NCI-H345 treated with DMSO at 0.1 percent for 48 hours (cell line): ENCODE measurements at regions not wholly inside any gene's neighbourhood (a gene's known extent, or its start where the extent isn't known, plus 50 kb on each side); places are given as distances from the start of the nearest gene placed in this dataset.
A peak's percentile ranks its signal among the peaks of the same experiment; 100 is the strongest.

Experiments used
- DNase-seq: peaks from one replicate; lab custom pipeline; 2025; ENCODE audit not compliant: unreplicated experiment; lab: John Stamatoyannopoulos, UW

DNA sequence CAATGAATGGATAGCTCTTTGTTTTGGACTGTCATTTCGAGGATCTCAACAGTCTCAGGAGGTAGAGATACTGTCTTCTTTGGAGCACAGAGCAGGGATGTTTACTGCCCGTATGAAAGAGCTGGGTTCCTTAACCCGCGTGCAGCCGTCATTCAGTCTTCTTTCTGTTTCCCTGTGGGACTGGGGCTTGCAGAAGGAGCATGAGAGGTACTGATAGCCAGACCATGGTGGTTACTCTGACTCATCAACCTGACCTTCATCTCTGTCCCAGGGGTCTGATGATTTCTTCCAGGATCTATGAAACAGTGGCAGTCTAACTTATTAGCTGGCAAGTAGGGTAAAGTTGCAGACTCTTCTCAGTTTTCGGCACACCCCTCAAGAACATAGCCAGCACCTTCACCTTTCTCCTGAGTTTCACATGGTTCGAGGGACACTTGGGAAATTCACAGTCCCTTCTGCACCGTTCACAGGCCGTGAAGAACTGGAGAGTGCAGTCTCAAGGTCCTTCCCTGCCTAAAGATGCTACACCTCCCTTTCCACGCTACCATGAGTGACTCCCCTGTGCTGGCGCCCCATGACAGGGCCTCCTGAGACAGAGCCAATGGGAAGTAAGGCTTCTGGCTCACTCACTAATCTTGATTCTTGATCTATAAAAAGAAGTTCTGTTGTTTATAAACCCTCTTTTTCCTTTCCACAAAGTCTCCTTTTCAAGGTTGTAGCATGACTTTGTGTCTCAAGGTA is 226.2 kb downstream of the MC4R start:
- no peak for DNase-seq

DNA sequence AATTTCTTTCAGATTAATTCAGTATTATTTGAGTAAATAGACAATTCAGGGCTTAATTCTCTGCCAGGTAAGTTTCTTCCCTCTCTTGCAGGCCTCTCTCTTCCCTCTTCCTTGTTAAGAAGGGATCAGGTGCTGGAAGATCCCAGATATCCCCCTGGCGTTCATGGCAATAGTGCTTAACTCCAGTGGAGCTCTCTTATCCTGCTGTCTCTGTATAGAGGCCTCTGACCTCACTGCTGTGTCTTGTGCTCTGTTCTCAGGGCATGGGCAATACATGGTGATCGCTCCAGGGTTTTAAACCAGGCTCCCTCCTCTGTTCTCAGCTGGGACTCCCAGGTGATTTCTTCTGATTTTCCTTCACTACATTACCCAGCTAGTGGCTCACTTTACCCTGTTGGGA is 226.8 kb downstream of the MC4R start:
- DNase-seq = no peak

DNA sequence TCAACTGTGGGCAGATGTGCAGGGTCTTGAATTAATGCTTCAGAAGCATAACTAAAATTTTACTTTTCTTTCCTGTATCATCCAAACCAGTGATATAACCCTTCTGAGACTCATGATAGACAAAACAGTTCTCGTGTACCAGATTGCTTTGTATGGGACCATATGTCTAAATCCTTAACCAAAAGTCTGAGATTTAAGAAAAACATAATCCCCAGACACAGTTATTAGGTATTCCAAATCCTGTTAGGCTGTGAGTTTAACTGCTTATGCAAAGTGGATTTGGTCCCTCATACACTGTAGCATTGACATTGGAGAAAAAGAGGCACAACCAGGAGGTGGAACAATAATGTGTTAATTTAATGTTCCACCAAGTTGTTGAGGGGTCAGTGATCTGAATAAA is 235.0 kb downstream of the PMAIP1 start:
- no peak for DNase-seq

DNA sequence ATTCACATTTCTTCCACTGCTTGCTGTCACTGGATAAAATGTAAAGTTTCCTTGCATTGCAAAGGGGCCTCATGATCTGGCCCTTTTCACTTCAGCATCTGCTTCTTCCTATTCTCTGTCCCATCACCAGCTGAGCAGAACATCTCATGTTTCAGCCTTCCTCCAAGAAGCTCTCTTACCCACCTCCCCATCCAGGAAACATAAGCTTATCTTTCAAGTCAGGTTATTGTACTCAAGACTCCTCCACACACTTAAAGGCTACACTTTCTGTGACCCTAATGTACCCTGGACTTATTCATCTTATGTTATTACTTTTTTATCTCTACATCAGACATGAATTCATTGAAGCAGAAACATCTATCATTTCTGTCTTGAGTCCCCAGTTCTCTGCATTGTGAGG is 230.5 kb downstream of the PMAIP1 start:
- DNase-seq = no peak

DNA sequence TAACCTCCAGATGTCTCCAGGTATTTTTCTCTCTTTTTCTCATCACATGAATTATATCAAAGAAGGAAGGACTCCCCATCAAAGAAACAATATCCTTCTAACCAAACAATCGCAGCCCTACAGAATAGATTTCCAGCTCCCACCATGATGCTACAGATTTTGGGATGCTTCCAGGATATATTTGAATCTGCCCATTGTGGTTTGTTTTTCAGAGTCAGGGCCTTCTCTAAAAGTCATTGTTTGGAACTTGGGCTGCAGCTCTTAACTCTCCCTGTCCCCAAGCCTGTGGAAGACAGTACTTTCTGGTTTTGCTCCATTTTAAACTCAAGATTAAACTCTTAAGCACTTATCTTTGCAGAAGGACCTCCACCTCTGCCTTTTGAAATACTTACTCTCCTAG is 223.2 kb downstream of the PMAIP1 start:
- DNase-seq = no peak

DNA sequence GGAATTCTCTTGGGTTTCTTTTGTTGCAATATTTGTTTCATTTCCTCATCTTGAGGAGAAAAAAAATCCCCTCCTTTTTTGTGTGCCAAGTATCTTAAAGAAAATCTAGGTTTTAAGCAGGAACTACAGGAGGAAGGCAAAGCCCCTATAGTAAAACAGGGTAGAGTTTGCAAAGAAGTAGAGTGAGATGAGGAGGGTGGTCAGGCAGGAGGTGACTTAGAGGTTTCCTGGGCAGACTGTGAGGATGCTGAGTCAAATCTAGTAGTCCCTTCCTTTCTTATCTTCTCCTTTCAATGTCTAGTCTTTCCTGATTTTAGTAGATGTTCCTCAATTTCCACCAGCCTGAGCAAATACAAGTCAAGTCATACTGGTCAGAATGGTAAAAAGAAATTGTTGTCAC is 222.5 kb downstream of the PMAIP1 start:
- DNase-seq = no peak

DNA sequence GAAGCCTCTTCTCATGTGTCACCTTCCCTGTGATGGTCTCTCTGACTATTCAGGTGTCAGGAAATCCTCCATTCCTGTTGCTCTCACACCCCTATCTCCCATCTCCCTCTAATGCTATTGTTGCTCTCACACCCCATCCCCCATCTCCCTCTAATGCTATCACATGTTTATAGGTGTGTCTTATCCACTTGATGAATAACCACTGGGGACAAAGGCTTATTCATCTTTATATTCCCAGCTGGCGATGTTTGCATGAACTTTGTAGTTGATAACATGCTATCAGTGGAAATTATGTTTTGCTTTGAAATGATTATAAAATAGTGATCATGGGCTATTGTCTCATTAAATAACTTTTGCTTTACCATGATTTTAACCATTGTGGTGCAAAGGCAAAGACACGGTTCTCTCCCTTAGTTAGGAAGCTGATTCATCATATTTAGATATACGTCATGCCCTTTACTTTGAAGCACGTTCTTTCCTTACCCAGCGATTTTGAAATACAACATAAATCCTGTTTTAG is 220.5 kb downstream of the PMAIP1 start:
- no peak for DNase-seq

DNA sequence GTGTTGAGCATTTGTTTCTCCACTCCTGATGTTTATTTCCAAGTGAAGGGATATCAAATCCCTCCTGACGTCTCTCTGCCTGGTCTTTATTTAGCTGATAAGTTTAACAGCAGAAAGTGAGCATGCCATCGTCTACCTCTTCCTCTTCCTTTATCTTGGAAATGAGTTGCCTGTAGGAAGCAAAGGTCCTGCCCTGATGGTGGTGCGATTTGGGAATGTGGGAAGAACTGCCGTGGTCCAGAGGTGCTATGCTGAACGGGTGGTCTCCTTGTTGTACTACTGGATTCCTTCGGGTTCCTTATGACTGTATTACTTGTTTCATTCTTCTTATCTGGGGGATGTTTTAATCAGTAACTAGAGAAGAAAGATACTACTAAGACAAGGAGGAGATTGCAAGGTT is 217.5 kb downstream of the PMAIP1 start:
- DNase-seq = no peak

DNA sequence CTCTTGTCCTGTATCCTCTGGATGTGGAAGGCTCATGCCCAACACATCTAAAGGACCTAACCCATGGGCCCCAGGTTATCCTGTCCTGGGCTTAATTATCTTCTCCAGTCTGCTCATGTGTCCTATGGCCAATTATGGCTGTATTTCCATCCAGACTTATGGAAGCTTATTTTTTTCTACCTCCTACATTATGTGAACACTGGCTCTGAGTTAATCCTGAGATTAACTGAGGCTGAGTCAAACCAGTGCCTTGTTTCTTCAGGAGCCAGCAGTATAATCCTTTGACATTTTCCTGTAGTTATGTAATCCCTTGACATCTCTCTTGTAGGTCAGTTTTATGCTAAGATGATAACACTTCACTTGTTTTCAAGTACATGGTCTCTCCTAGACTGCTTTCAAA is 213.6 kb downstream of the PMAIP1 start:
- no peak for DNase-seq

DNA sequence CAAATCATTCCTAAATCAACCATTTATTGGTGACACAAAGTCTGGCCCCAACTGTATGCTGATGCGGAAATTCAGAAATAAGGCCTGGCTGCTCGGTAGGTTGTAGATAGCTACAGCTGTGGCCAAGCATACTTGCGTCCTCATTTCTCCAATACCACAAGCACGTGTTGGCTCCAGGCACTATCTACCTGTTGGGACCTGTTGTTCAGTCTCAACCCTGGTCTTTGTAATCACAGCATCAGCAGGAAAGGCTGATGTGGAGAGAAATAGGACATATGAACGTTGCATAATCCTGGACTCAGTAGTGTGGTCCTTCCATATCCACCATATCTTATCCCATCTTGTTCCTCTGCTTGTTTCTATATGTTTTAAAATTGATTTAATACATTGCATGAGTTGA is 212.6 kb downstream of the PMAIP1 start:
- no peak for DNase-seq

DNA sequence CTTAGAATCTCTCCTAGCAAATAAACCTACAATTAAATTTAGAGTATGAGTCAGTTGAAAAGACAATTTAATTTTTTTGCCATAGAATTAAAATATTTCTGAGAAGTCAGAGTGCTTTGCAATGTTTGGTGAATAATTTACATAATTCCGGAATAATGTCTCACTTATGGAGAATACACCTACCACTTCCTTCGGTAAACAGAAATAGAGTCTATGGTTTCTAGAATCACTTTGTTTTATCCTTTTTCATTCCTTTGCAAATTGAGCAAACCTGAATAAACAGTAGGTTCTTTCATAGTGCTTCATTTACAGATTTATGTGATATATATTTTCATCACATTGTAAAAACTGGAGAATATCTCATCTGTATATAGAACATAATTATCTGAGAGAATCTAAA is 211.7 kb downstream of the PMAIP1 start:
- DNase-seq = no peak

DNA sequence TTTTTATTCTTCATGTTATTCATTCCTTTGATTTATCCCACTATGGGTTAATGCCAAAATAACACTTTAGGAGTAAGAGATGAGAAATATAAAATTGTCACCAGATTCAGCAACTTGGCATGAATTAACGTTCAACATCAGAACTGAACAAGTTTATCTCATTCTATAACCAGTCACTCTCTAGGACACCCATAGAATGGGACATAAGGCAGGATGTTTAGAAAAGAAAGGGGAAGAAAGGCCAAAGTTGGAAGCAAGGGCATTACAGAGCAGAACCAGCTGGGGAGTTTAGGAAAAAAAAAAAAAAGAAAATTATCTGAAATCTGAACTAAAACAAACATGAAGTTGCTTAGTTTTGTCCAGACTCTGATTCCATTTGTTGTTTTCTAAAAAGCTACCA is 211.0 kb downstream of the PMAIP1 start:
- no peak for DNase-seq

DNA sequence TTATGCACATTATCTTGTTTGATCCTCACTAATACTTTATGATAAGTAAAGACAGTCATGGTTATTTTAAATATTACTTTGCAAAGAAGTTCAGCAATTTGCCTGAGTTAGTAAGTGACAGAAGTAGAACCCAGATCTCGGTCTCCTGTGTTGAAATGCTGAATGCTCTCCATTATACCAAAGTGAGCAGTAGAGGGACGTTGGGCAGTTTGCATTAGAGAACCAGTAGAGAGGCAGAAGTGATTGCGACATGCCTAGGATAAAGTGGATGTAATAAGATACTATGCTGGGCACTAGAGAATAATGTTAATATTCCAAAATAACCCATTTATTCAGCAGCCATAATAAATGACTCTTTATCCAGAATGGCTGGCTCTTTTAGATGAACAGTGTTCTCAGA is 201.0 kb downstream of the PMAIP1 start:
- no peak for DNase-seq

DNA sequence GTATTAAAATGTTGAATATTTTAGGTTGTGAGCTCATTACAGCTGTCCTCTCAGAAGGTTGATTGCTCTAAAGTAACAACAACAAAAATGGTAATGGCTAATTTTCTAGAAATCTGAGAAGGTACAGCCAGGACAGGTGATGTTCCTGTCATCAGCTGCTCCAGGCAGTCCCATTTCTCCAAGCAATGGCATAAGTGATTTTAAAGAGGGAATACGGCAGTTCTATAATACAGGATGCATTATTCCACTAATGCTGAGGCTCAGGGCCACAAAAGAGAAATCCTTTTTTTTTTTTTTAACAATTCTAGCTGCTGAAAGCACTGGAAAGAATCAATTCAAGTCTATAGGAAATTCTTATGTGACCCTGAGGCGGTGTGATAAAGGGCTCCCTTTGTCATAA is 199.9 kb downstream of the PMAIP1 start:
- DNase-seq = no peak

DNA sequence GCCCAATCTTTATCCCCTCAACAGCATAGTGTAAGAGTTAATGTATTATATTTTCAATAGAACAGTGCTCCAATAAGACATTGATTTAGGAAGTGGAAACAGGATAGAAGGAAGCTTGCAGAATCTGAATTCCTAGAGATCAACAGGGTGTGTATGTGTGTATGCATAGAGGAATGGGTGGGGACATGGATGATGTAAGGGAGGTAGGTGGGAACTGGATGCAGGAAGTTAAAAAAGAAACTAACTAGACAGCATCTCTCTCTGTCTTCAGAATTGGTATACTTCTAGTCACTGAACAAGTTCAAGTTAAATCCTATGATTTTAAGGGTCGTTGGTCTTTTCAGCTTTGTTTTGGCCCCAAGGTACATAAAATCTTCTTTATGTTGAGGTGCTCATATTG is 196.6 kb downstream of the PMAIP1 start:
- no peak for DNase-seq

DNA sequence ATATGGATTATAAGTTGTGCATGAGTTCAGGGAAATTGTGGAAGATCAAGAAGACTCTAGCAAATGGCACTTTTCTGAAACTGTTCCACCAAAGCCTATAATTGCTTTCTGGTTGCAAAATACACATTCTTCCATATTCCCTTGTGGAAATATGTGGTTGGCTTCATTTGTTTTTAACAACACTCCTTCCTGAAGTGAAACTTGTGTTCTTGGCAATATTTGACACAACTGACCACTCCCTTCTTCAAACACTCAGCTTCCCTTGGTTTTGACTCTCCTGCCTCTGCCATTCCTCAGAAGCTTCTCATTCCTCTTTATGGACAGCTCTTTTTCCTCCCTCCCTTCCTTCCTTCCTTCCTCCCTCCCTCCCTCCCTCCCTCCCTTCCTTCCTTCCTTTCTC is 192.3 kb downstream of the PMAIP1 start:
- no peak for DNase-seq

DNA sequence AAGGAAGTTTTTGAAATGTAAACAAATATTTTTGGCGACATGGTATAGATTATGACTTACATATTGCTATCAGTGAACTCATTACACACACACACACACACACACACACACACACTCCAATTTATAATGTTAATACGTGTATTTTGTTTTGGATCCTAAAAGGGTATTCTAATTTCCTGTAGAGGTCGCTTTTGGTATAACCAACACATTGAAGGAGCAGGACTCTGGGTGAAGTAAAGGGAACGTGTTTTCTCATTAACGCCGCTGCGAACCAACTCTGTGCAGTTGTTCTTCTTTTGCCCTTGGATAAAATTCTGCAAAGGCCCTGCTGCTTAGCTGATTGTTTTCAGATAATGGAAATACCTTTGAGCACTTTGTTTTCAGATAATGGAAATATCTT is 190.4 kb downstream of the PMAIP1 start:
- no peak for DNase-seq

DNA sequence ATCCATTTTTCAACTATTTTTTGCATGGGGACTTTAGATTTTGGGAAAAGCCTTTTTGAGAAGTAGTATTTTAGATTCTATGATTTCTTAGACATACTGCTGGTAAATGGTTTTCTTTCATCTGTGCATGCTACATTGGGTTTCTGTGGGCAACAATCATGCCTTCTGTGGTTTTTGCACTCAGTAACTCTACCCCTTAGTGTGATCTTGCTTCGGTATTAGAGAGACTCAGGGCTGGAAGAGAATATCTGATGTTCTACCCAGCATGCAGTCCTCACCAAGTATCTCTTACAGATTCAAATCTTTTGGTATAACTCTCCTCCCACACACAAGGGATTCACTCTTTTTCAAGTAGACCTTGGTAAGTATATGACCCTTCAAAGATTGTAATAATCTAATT is 183.0 kb downstream of the PMAIP1 start:
- no peak for DNase-seq

DNA sequence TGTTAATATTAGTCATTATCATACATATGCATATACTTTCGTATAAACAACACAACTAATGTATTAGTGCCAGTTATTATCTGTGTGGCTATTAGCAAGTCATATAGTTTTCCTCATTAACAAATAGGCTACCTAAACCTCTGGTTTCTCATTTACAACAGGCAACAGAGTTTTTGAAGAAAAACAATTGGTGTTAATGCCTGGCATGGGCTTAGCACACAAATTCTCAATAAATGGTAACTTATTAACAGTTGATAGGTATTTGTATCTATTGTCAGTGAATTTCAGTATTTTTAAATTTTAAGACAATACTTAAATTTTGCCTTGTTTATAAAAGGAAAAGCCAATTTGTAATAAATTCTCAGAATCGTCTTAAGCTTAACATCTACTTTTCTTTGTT is 182.5 kb downstream of the PMAIP1 start:
- DNase-seq = no peak

DNA sequence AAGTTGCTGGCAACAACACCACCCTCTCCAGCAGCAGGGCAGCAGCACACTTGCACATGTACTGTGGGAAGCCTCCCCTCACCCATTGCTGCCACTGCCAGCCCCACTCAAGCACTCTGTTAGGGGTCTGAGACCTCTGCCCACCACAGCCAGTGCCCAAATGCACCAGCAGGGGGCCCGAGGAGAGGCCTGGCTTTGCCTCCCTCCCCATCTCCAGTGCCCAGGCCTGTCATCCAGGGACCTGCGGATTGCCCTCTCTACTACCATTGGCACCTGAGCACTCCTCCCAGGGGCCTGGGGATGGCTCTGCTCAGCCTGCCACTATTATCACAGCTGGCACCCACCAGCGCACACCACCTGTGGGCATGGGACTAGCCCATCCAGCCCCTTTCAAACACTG is 175.7 kb downstream of the PMAIP1 start:
- DNase-seq = no peak

DNA sequence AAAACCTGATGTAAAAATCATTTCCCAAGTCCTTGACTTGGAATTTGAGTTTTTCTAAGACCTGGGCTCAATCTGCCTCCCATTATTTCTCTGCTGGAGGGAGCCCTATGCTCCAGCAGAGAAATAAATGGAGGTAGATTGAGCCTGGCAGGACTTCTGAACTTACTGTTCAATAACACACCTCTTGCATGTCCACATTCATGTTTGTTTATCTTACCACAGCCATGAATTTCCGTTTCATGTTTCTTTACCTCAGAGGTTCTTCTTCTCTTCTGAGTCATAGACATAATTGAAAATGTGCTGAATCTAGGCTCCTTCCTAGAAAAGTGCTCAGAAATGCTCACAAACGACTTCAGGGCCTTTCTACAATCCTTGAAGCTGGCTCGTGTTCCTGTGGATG is 170.8 kb downstream of the PMAIP1 start:
- no peak for DNase-seq

DNA sequence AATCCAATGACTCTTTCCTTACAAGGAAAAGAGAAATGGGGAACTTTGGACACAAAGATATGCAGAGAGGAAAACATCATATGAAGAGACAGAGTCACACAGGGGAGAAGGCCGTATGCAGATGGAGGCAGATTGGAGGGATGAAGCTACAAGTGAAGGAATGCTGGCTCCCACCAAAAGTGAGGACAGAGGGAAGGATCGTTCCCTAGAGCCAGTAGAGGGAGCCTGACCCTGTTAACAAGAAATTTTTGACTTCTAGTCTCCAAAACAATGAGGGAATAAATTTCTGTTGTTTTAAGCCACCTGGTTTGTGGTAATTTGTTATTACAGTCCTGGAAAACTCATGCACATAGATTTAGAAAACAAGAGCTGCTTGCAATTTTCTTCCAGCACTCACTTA is 169.3 kb downstream of the PMAIP1 start:
- DNase-seq = no peak

DNA sequence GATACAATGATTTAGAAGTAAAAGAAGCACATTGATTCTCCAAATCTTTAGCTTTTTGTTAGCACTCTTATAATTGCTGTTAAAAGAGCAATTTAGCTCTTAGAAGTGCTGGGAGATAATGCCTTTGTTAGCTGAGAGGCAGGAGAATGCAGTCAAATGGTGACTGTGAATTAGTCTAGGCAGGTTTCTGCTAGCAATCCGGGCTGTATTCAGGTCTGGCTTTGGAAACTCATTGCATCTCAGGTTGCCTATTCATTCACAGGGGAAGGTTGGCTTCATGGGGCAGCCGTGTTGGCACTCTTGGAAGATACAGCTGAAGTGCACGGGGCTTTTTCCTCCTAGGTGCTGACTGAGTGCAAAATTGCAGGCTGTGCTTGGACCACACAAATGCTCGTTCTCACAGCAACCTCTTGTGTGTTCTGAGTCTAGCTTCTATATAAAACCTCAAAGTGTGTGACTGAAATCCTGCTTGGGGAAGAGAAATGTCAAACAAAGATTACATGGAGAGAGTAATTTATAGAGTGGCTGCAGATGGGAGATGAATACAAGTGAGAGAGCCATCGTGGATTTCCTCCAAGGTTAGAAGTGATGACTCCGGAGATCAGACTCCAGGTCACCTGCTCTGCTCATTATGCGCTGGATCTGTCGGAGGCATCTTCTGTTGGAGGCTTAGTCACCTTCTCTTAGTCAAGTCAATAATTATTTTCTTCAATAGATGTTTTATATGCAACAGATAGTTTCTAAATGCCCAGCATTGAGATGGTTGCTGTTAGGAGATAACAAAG is 167.8 kb downstream of the PMAIP1 start:
- DNase-seq = peak; percentile 7
